NCI-H2107 treated with DMSO at 0.1 percent for 48 hours (cell line): ENCODE measurements at regions not wholly inside any gene's neighbourhood (a gene's known extent, or its start where the extent isn't known, plus 50 kb on each side); places are given as distances from the start of the nearest gene placed in this dataset.

Experiments
- DNase-seq: peaks from one replicate; lab custom pipeline; 2025; ENCODE audit not compliant: unreplicated experiment; lab: John Stamatoyannopoulos, UW

GRCh38 chr14:85412756-85413155 lies 117.2 kb upstream of the FLRT2 start:
- no peak for DNase-seq

GRCh38 chr14:85413836-85414526 lies 116.0 kb upstream of the FLRT2 start:
- no peak for DNase-seq

- peak; percentile 19 for DNase-seq
These were observed 114.8 kb upstream of the FLRT2 start for GRCh38 chr14:85415015-85415712.

- DNase-seq: no peak
These were observed 113.2 kb upstream of the FLRT2 start for GRCh38 chr14:85416771-85417170.

- no peak for DNase-seq
These were observed 112.5 kb upstream of the FLRT2 start for GRCh38 chr14:85417396-85417795.

- DNase-seq: no peak
These were observed 111.2 kb upstream of the FLRT2 start for GRCh38 chr14:85418721-85419120.

- DNase-seq: no peak
These were observed 109.7 kb upstream of the FLRT2 start for GRCh38 chr14:85420278-85420677.

GRCh38 chr14:85420707-85421106 lies 109.2 kb upstream of the FLRT2 start:
- no peak for DNase-seq

GRCh38 chr14:85421186-85421877 lies 108.6 kb upstream of the FLRT2 start:
- DNase-seq: no peak

GRCh38 chr14:85423889-85424288 lies 106.1 kb upstream of the FLRT2 start:
- no peak for DNase-seq

- no peak for DNase-seq
These were observed 104.4 kb upstream of the FLRT2 start for GRCh38 chr14:85425507-85425906.

GRCh38 chr14:85426068-85426935 lies 103.6 kb upstream of the FLRT2 start:
- no peak for DNase-seq

GRCh38 chr14:85428926-85429325 lies 101.0 kb upstream of the FLRT2 start:
- DNase-seq: no peak

GRCh38 chr14:85437148-85437547 lies 92.8 kb upstream of the FLRT2 start:
- DNase-seq: no peak

GRCh38 chr14:85438001-85438400 lies 91.9 kb upstream of the FLRT2 start:
- no peak for DNase-seq

- DNase-seq: no peak
These were observed 91.4 kb upstream of the FLRT2 start for GRCh38 chr14:85438481-85438942.

GRCh38 chr14:85439696-85440328 lies 90.1 kb upstream of the FLRT2 start:
- DNase-seq: no peak

- no peak for DNase-seq
These were observed 87.9 kb upstream of the FLRT2 start for GRCh38 chr14:85441909-85442643.

GRCh38 chr14:85442996-85443395 lies 86.9 kb upstream of the FLRT2 start:
- no peak for DNase-seq

GRCh38 chr14:85444635-85445034 lies 85.3 kb upstream of the FLRT2 start:
- peak; percentile 97 for DNase-seq
